Stimulated activated CD8-positive, alpha-beta memory T cell treated with anti-CD3 and anti-CD28 coated beads, Interleukin-4, amount 100 ng/mL, for 1 hour (primary cell): ENCODE measurements at regions not wholly inside any gene's neighbourhood (a gene's known extent, or its start where the extent isn't known, plus 50 kb on each side); places are given as distances from the start of the nearest gene placed in this dataset.
"Not testable (repeated sequence)": the region's sequence is repeated elsewhere in the genome, so short reads cannot be mapped to it uniquely, and the experiment has no call there.

Source experiments
- DNase-seq, 2 donors: peaks; one replicate each; pipeline ENCODE4 v3.0.0-alpha.2; 2020; ENCODE audit warnings: low read depth in 2 of 2, low spot score in 1 of 2

- DNase-seq, result no peak
Measured at GRCh38 chr5:72760259-72760658, 56.2 kb upstream of the TNPO1 start.

GRCh38 chr5:72752909-72753308 lies 63.6 kb upstream of the TNPO1 start:
- DNase-seq, result no peak

GRCh38 chr5:72749362-72749997 lies 67.0 kb upstream of the TNPO1 start:
- no peak for DNase-seq

GRCh38 chr5:72747826-72748225 lies 68.6 kb upstream of the TNPO1 start:
- no peak for DNase-seq

- DNase-seq, result no peak
Measured at GRCh38 chr5:72746736-72747135, 69.7 kb upstream of the TNPO1 start.

GRCh38 chr5:72744136-72744535 lies 72.3 kb upstream of the TNPO1 start:
- DNase-seq, result no peak

- DNase-seq, result no peak
Measured at GRCh38 chr5:72741805-72742204, 74.7 kb upstream of the TNPO1 start.

GRCh38 chr5:72733810-72734209 lies 82.7 kb upstream of the TNPO1 start:
- no peak for DNase-seq

GRCh38 chr5:72723581-72723980 lies 92.9 kb upstream of the TNPO1 start:
- DNase-seq, result no peak

- no peak for DNase-seq
Measured at GRCh38 chr5:72722792-72723452, 93.5 kb upstream of the TNPO1 start.

GRCh38 chr5:72721844-72722243 lies 94.6 kb upstream of the TNPO1 start:
- no peak for DNase-seq

GRCh38 chr5:72720205-72720604 lies 96.3 kb upstream of the TNPO1 start:
- no peak for DNase-seq

- no peak for DNase-seq
Measured at GRCh38 chr5:72711351-72711750, 105.1 kb upstream of the TNPO1 start.

GRCh38 chr5:72709341-72709740 lies 107.1 kb upstream of the TNPO1 start:
- no peak for DNase-seq

- no peak for DNase-seq
Measured at GRCh38 chr5:72705178-72705577, 111.3 kb upstream of the TNPO1 start.

- DNase-seq, result no peak
Measured at GRCh38 chr5:72703876-72704275, 112.6 kb upstream of the TNPO1 start.

GRCh38 chr5:72702881-72703434 lies 113.5 kb upstream of the TNPO1 start:
- no peak for DNase-seq

- DNase-seq, result not testable (repeated sequence)
Measured at GRCh38 chr5:72702105-72702504, 114.4 kb upstream of the TNPO1 start.

- DNase-seq, result no peak
Measured at GRCh38 chr5:72698481-72698880, 118.0 kb upstream of the TNPO1 start.

- no peak for DNase-seq
Measured at GRCh38 chr5:72697622-72698021, 118.8 kb upstream of the TNPO1 start.

GRCh38 chr5:72695659-72696058 lies 120.8 kb upstream of the TNPO1 start:
- no peak for DNase-seq

GRCh38 chr5:72694856-72695255 lies 121.6 kb upstream of the TNPO1 start:
- no peak for DNase-seq
